ENCODE measurements at regions not wholly inside any gene's neighbourhood (a gene's known extent, or its start where the extent isn't known, plus 50 kb on each side); places are given as distances from the start of the nearest gene placed in this dataset.
"Not testable (repeated sequence)": the region's sequence is repeated elsewhere in the genome, so short reads cannot be mapped to it uniquely, and the experiment has no call there.

- no peaks in the 10 kb centered on the region for H3K4me1 ChIP-seq (ENCODE audit: insufficient read depth)
- no peaks in the 10 kb centered on the region for H3K36me3 ChIP-seq (ENCODE audit: insufficient read depth)
- H3K27ac ChIP-seq (ENCODE audit: low read depth): no peak overlapping the region
- H3K4me3 ChIP-seq (ENCODE audit: low read depth, low read length): no peak overlapping the region
- WGBS: 76% methylated on average over 2 of the region's 2 CpGs
- no peak for DNase-seq (ENCODE audit: extremely low spot score)
Observed at GRCh38 chr13:72622546-72622945, 104.9 kb downstream of the MZT1 start.

DNA sequence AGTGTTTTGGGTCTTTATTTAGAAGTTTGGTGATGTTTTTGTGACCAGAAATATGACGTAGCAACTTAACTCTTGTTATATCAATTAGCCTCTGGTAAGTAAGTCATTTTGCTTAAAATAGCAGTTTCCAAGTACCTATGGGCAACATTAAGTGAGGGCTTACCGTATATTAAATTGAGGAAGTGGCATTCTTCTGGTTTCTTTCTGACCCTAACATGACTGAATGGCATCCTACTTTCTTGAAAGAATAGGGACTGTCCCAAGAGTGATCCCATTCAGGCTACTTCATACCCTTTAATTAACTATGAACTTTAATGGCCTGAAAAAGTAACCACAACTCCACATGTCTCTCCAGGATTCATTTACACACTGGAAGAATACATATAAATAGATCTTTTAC lies 106.6 kb downstream of the MZT1 start:
- H3K36me3 ChIP-seq (ENCODE audit: insufficient read depth): no peaks in the 10 kb centered on the region
- H3K4me3 ChIP-seq (ENCODE audit: low read depth, low read length): no peak overlapping the region
- H3K4me1 ChIP-seq (ENCODE audit: insufficient read depth): no peaks in the 10 kb centered on the region
- H3K27ac ChIP-seq (ENCODE audit: low read depth): no peak overlapping the region
- no peak for DNase-seq (ENCODE audit: extremely low spot score)
- 73% methylated on average over 2 of the region's 2 CpGs for WGBS

DNA sequence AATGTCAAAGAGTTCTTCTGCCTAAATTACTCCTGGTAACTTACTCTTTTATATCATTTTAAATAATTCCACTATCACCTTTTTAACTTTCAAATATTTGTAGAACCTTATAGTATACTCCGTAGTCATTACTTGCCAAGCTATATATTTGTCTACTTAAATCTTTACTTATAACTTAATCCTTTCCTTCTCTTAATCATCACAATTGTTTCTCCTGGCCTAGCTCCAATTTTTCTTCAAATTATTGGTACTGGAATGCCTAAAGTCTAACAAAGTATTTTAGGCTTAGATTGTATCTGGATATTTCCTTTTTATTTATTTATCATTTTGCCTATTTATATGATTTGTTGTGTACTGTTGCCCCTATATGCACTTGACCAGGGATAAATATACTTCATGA lies 109.5 kb downstream of the MZT1 start:
- Histone ChIP-seq H3K27ac (ENCODE audit: low read depth) (no peak overlapping the region), H3K4me1 (ENCODE audit: insufficient read depth) (no peaks in the 10 kb centered on the region), H3K36me3 (ENCODE audit: insufficient read depth) (no peaks in the 10 kb centered on the region), H3K4me3 (ENCODE audit: low read depth, low read length) (no peak overlapping the region)
- 76% methylated on average over 1 of the region's 1 CpG for WGBS
- no peak for DNase-seq (ENCODE audit: extremely low spot score)

GRCh38 chr13:72617186-72617585 lies 110.2 kb downstream of the MZT1 start:
- WGBS: 69% methylated on average over 2 of the region's 2 CpGs
- Histone ChIP-seq H3K36me3 (ENCODE audit: insufficient read depth) (no peaks in the 10 kb centered on the region), H3K27ac (ENCODE audit: low read depth) (no peak overlapping the region), H3K4me3 (ENCODE audit: low read depth, low read length) (no peak overlapping the region), H3K4me1 (ENCODE audit: insufficient read depth) (no peaks in the 10 kb centered on the region)
- no peak for DNase-seq (ENCODE audit: extremely low spot score)

- DNase-seq (ENCODE audit: extremely low spot score); H3K27ac ChIP-seq (ENCODE audit: low read depth); H3K4me1 ChIP-seq (ENCODE audit: insufficient read depth); H3K36me3 ChIP-seq (ENCODE audit: insufficient read depth); H3K4me3 ChIP-seq (ENCODE audit: low read depth, low read length): not testable (repeated sequence)
- WGBS: 91% methylated on average over 29 of the region's 29 CpGs
Observed at GRCh38 chr13:72610251-72610891, 117.1 kb downstream of the MZT1 start.

DNA sequence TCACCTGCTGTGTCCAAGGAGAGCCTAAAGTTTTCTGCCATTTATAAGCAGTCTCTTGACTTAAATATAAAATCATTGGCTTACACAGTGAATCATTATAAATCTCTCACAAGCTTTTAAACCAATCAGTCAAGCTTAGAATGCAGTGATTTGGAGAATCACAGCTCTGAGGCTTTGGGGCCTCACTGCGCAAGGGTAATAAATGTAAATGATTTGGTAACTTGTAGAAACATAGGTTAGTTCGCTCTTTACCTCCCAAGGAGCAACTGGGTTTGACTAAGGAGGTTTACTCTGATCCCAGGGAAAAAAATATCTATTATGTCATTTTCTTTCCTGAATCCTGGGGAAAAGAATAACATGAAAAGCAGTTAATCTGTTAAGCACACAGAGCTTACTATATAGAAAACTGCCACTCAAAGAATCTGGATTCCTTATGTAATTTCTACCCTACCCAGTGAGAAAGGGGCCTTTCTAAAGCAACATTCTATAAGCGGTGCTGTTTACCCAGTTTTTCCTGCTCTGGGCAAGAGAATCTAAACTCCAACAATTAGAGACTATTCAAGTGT lies 128.2 kb downstream of the MZT1 start:
- DNase-seq (ENCODE audit: extremely low spot score): no peak
- H3K36me3 ChIP-seq (ENCODE audit: insufficient read depth): no peaks in the 10 kb centered on the region
- 48% methylated on average over 3 of the region's 3 CpGs for WGBS
- H3K4me1 ChIP-seq (ENCODE audit: insufficient read depth): no peaks in the 10 kb centered on the region
- H3K27ac ChIP-seq (ENCODE audit: low read depth): no peak overlapping the region
- H3K4me3 ChIP-seq (ENCODE audit: low read depth, low read length): no peak overlapping the region

DNA sequence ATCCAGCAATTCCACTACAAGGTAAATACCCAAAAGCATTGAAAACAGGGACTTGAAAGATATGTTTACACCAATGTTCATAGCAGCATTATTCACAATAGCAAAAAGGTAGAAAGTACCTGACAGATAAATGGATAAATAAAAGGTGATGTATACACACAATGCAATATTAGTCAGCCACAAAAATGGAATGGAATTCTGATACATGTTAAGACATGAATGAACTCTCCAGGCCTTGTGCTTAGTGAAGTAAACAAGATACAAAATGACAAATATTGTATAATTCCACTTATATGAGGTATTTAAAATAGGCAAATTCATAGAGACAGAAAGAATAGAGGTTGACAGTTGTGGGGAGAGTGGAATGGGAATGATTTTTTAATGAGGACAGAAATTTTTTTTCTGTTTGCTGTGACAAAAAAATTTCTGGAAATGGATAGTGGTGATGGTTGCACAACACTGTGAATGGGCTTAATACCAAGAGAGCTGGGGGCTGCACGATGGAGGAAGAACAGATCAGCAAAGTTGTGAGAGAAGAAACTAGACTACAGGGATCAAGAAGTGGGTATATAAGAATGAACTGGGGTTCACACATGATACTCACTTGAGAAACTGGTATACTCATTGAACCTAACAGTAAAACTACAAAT lies 137.2 kb downstream of the MZT1 start:
- H3K4me1 ChIP-seq (ENCODE audit: insufficient read depth): no peaks in the 10 kb centered on the region

GRCh38 chr13:72586518-72586917 lies 140.9 kb downstream of the MZT1 start:
- no peaks in the 10 kb centered on the region for H3K36me3 ChIP-seq (ENCODE audit: insufficient read depth)
- H3K27ac ChIP-seq (ENCODE audit: low read depth): no peak overlapping the region
- DNase-seq (ENCODE audit: extremely low spot score): no peak
- 19% methylated on average over 3 of the region's 3 CpGs for WGBS
- no peak overlapping the region for H3K4me3 ChIP-seq (ENCODE audit: low read depth, low read length)
- no peaks in the 10 kb centered on the region for H3K4me1 ChIP-seq (ENCODE audit: insufficient read depth)

More for the DNA sequence above, 137.2 kb downstream of the MZT1 start:
- no peak for DNase-seq (ENCODE audit: extremely low spot score)
- 83% methylated on average over 1 of the region's 1 CpG for WGBS
- no peak overlapping the region for H3K4me3 ChIP-seq (ENCODE audit: low read depth, low read length)
- H3K27ac ChIP-seq (ENCODE audit: low read depth): no peak overlapping the region
- no peaks in the 10 kb centered on the region for H3K36me3 ChIP-seq (ENCODE audit: insufficient read depth)

- Histone ChIP-seq H3K4me1 (ENCODE audit: insufficient read depth) (no peaks in the 10 kb centered on the region), H3K27ac (ENCODE audit: low read depth) (no peak overlapping the region), H3K36me3 (ENCODE audit: insufficient read depth) (no peaks in the 10 kb centered on the region), H3K4me3 (ENCODE audit: low read depth, low read length) (no peak overlapping the region)
- no peak for DNase-seq (ENCODE audit: extremely low spot score)
- WGBS: 83% methylated on average over 2 of the region's 2 CpGs
Observed at GRCh38 chr13:72585254-72585653, 142.2 kb downstream of the MZT1 start.

- WGBS: 42% methylated on average over 2 of the region's 2 CpGs
- DNase-seq (ENCODE audit: extremely low spot score): no peak
- no peak overlapping the region for H3K27ac ChIP-seq (ENCODE audit: low read depth)
- no peak overlapping the region for H3K4me3 ChIP-seq (ENCODE audit: low read depth, low read length)
- H3K36me3 ChIP-seq (ENCODE audit: insufficient read depth): no peaks in the 10 kb centered on the region
- no peaks in the 10 kb centered on the region for H3K4me1 ChIP-seq (ENCODE audit: insufficient read depth)
Observed at GRCh38 chr13:72571191-72571590, 156.2 kb downstream of the MZT1 start.

- 46% methylated on average over 4 of the region's 4 CpGs for WGBS
- Histone ChIP-seq H3K4me3 (ENCODE audit: low read depth, low read length) (no peak overlapping the region), H3K27ac (ENCODE audit: low read depth) (no peak overlapping the region), H3K4me1 (ENCODE audit: insufficient read depth) (no peaks in the 10 kb centered on the region), H3K36me3 (ENCODE audit: insufficient read depth) (no peaks in the 10 kb centered on the region)
- DNase-seq (ENCODE audit: extremely low spot score): no peak
Observed at GRCh38 chr13:72570019-72570418, 157.4 kb downstream of the MZT1 start.

GRCh38 chr13:72567566-72567965 lies 159.9 kb downstream of the MZT1 start:
- Histone ChIP-seq H3K4me1 (ENCODE audit: insufficient read depth) (no peaks in the 10 kb centered on the region), H3K4me3 (ENCODE audit: low read depth, low read length) (no peak overlapping the region), H3K27ac (ENCODE audit: low read depth) (no peak overlapping the region), H3K36me3 (ENCODE audit: insufficient read depth) (no peaks in the 10 kb centered on the region)
- 70% methylated on average over 5 of the region's 5 CpGs for WGBS
- DNase-seq (ENCODE audit: extremely low spot score): no peak

- H3K36me3 ChIP-seq (ENCODE audit: insufficient read depth): no peaks in the 10 kb centered on the region
- no peak overlapping the region for H3K27ac ChIP-seq (ENCODE audit: low read depth)
- no peaks in the 10 kb centered on the region for H3K4me1 ChIP-seq (ENCODE audit: insufficient read depth)
- no peak for DNase-seq (ENCODE audit: extremely low spot score)
- no peak overlapping the region for H3K4me3 ChIP-seq (ENCODE audit: low read depth, low read length)
- WGBS: 81% methylated on average over 3 of the region's 3 CpGs
Observed at GRCh38 chr13:72566526-72566925, 160.9 kb downstream of the MZT1 start.

- H3K4me3 ChIP-seq (ENCODE audit: low read depth, low read length): no peak overlapping the region
- H3K27ac ChIP-seq (ENCODE audit: low read depth): no peak overlapping the region
- H3K4me1 ChIP-seq (ENCODE audit: insufficient read depth): no peaks in the 10 kb centered on the region
- no peaks in the 10 kb centered on the region for H3K36me3 ChIP-seq (ENCODE audit: insufficient read depth)
- 28% methylated on average over 1 of the region's 1 CpG for WGBS
- DNase-seq (ENCODE audit: extremely low spot score): no peak
Observed at GRCh38 chr13:72565893-72566292, 161.5 kb downstream of the MZT1 start.
